Body of pancreas (tissue), 4 donors: ENCODE measurements at regions not wholly inside any gene's neighbourhood (a gene's known extent, or its start where the extent isn't known, plus 50 kb on each side); places are given as distances from the start of the nearest gene placed in this dataset.

Source experiments
- ATAC-seq: fragments of 150-250 bp; one replicate; pipeline ENCODE4 v1.9.1; 2016
- DNase-seq, 4 donors: peaks; one replicate each; pipeline ENCODE4 v3.0.0-alpha.2; 2019
- H3K27ac ChIP-seq, 4 donors: fragments of 200-600 bp; sonication (generic); 1 replicate in 3 of 4; 2 replicates in 1 of 4; pipeline versions ENCODE4 v1.5.1 to v1.6.1; 2016 to 2019; ENCODE audit warnings: mild to moderate bottlenecking in 1 of 4, mixed read lengths in 1 of 4, moderate library complexity in 1 of 4
- H3K27me3 ChIP-seq, 2 donors: fragments of 200-600 bp; sonication (generic); one replicate each; pipeline ENCODE4 v1.6.0; 2016; ENCODE audit warnings: mild to moderate bottlenecking in 1 of 2
- H3K36me3 ChIP-seq, 2 donors: fragments of 200-600 bp; sonication (generic); replicated peaks in 1 of 2; 2 replicates each; pipeline ENCODE4 v1.5.1; 2016; ENCODE audit warnings: low read depth in 2 of 2; ENCODE audit not compliant: insufficient read depth in 1 of 2
- H3K4me1 ChIP-seq: fragments of 200-600 bp; sonication (generic); one replicate; pipeline ENCODE4 v1.6.0; 2016
- H3K4me3 ChIP-seq, 2 donors: fragments of 200-600 bp; sonication (generic); 1 replicate in 1 of 2; 2 replicates in 1 of 2; pipeline ENCODE4 v1.5.1; 2016 to 2019
- H3K9me3 ChIP-seq, 3 donors: fragments of 200-600 bp; sonication (generic); 1 replicate in 2 of 3; 2 replicates in 1 of 3; pipeline ENCODE4 v1.5.1; 2016
- POLR2A ChIP-seq, 3 donors: fragments of 450-650 bp; IDR thresholded peaks; one replicate each; pipeline ENCODE4 v1.6.1; 2016; ENCODE audit warnings: antibody characterized with exemption in 3 of 3, mild to moderate bottlenecking in 2 of 3
- WGBS, 2 donors: methylation state at CpG; one replicate each; pipeline ENCODE4 v1.1.5; 2017; 5-methylcytosine and 5-hydroxymethylcytosine counted together
- intact Hi-C: fragments of 100-400 bp; cut with DNase I; formaldehyde crosslinking; loops from one replicate; pipeline ENCODE4 v1.15.1; 2023
- TF ChIP-seq, protein P1 (sequence below), 7 experiments: fragments of 450-650 bp in 4 of 7; fragments of 200-600 bp in 3 of 7; sonication (generic) in 3 of 7; IDR thresholded peaks; one replicate each; pipeline ENCODE4 v1.5.1; 2016 to 2019; ENCODE audit warnings: antibody characterized with exemption in 7 of 7

DNA sequence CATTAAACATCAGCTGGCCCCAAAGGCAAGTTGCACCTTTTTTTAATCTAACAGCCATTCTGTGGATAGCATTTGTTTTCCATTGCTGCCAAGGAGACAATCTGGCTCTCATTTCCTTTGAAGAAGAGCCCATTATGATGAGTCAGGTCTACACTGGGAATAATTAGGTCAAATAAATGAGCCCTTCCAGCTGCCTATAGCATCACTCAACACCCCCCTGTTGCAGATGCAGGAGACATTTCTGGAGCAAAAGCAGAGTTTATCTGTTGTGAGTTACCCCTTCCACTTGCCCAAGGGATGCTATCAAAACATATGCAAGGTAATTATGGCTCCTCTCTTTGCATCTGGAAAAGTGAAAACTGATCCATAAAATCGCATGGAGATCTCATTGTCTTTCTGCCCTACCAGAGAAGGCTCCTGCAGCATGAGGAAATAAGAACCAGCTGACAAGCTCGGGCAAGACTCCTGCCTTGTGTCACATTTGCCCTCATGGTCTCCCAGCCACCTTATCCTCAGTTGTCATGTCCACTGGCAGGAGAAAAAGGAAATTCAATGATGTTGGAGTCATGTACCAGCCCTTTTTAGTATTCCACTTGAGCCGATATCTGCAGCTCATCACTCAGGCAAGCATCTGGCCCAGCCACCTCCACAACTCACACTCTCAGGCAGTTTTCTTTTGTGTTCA lies 135.9 kb downstream of the SLC30A10 start:
- DNase-seq (no peak), ATAC-seq (no peak)
- intact Hi-C loops = no loop called here
- Histone ChIP-seq H3K4me1 (no peaks in the 10 kb centered on the region), H3K27ac (no peak overlapping the region), H3K9me3 (peaks cover 0 to 5% (median 0%) of the 10 kb centered on the region in 3 donors), H3K36me3 (no peaks in the 10 kb centered on the region), H3K27me3 (no peaks in the 10 kb centered on the region), H3K4me3 (no peak overlapping the region)
- 55 to 57% methylated on average over 3 of the region's 3 CpGs for WGBS, 2 donors
- TF ChIP-seq, protein P1, sequence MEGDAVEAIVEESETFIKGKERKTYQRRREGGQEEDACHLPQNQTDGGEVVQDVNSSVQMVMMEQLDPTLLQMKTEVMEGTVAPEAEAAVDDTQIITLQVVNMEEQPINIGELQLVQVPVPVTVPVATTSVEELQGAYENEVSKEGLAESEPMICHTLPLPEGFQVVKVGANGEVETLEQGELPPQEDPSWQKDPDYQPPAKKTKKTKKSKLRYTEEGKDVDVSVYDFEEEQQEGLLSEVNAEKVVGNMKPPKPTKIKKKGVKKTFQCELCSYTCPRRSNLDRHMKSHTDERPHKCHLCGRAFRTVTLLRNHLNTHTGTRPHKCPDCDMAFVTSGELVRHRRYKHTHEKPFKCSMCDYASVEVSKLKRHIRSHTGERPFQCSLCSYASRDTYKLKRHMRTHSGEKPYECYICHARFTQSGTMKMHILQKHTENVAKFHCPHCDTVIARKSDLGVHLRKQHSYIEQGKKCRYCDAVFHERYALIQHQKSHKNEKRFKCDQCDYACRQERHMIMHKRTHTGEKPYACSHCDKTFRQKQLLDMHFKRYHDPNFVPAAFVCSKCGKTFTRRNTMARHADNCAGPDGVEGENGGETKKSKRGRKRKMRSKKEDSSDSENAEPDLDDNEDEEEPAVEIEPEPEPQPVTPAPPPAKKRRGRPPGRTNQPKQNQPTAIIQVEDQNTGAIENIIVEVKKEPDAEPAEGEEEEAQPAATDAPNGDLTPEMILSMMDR (IDR thresholded peaks at IDR 0.05) = no peak
- TF ChIP-seq POLR2A (IDR thresholded peaks at IDR 0.05) = no peak

DNA sequence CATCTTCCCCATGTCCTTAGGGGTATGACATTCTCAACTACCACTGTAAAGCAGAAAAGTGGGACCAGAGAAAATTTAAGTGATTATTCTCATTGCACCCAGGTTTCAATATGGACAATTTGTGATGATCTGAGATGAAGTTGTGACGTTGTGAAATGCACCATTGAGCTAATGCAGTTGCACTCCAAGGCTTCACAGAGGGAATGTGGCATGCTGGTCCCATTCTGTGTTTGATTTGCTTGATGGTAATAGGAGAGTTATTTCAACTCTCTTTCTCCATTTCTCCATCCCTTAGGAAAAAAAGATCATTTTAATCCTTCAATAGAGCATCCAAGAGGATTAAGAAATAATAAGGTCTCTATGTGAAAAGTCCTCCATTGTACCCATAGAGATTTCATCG lies 136.6 kb downstream of the SLC30A10 start:
- no peaks in the 10 kb centered on the region for H3K4me1 ChIP-seq
- TF ChIP-seq, protein P1 (IDR thresholded peaks at IDR 0.05) = no peak
- no peak for TF ChIP-seq POLR2A (IDR thresholded peaks at IDR 0.05)
- H3K9me3 ChIP-seq = peaks cover 0 to 5% (median 0%) of the 10 kb centered on the region in 3 donors
- H3K36me3 ChIP-seq = no peaks in the 10 kb centered on the region
- H3K4me3 ChIP-seq = no peak overlapping the region
- 59 to 73% methylated on average over 2 of the region's 2 CpGs for WGBS, 2 donors
- ATAC-seq (no peak), DNase-seq (no peak)
- intact Hi-C loops = no loop called here
- no peaks in the 10 kb centered on the region for H3K27me3 ChIP-seq
- no peak overlapping the region for H3K27ac ChIP-seq

DNA sequence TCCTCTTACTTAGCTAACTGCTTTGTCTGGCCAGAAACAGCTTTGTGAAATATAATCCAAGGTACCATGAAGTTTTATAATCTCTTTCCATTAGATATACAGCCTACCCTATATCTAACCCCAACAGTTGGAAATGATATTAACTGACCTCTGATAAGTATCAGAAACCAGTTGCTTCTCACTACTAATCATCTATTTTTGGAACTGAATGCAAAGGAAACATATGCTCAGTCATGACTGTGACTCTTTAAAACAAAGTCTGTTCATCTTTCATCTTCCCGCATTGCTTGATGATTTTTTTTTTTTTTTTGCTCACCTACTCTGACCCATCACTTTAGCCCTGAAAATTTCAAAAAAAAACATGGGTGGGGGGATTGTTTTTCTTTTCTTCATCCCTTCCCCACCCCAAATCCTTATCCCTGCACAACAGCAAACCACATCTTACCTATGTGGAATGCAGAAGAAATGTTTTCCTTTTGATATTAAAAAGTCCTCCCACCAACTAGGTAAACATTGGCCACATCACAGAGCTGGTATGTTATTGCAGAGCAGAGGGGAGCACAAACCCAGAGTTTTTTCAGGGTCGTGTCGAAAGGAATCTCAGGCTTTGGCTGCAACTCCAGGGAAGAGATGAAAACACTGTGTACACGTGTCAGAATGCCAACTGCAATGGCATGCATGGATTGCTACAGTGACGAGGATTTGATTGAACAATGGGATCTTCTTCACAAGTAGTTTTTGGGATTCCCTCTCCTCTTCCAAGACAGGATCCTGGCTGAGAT lies 137.3 kb downstream of the SLC30A10 start:
- intact Hi-C loops = no loop called here
- H3K4me3 ChIP-seq = no peak overlapping the region
- no peak for DNase-seq
- no peaks in the 10 kb centered on the region for H3K4me1 ChIP-seq
- no peak overlapping the region for H3K27ac ChIP-seq
- no peaks in the 10 kb centered on the region for H3K36me3 ChIP-seq
- no peaks in the 10 kb centered on the region for H3K27me3 ChIP-seq
- H3K9me3 ChIP-seq = peaks cover 0 to 5% (median 0%) of the 10 kb centered on the region in 3 donors
- 23 to 24% methylated on average over 5 of the region's 5 CpGs for WGBS, 2 donors
- no peak for ATAC-seq
- TF ChIP-seq, protein P1 (IDR thresholded peaks at IDR 0.05) = no peak
- no peak for TF ChIP-seq POLR2A (IDR thresholded peaks at IDR 0.05)

DNA sequence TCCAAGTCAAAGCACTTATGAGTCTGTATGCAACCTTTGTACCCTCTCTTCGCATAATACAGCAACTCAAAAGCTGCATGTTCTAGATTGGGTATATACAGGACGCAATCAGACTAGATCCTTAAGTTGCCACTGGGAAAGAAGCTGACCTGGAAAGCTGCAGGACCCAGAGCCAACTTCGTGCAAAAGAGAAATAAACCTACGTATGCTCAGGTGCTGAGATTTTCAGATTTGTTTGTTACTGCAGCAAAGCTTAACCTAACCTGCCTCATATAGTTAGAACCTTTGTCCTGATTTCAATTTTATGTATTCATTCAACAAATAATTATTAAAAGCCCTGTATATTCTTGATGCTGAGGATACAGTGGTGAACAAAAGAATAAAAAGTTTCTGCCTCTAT lies 139.7 kb downstream of the SLC30A10 start:
- no peak for ATAC-seq
- Histone ChIP-seq H3K9me3 (peaks cover 0 to 5% (median 0%) of the 10 kb centered on the region in 3 donors), H3K36me3 (no peaks in the 10 kb centered on the region), H3K4me1 (no peaks in the 10 kb centered on the region), H3K27ac (no peak overlapping the region), H3K27me3 (no peaks in the 10 kb centered on the region), H3K4me3 (no peak overlapping the region)
- 57 to 63% methylated on average over 4 of the region's 4 CpGs for WGBS, 2 donors
- no peak for DNase-seq
- no peak for TF ChIP-seq POLR2A (IDR thresholded peaks at IDR 0.05)
- intact Hi-C loops = no loop called here

DNA sequence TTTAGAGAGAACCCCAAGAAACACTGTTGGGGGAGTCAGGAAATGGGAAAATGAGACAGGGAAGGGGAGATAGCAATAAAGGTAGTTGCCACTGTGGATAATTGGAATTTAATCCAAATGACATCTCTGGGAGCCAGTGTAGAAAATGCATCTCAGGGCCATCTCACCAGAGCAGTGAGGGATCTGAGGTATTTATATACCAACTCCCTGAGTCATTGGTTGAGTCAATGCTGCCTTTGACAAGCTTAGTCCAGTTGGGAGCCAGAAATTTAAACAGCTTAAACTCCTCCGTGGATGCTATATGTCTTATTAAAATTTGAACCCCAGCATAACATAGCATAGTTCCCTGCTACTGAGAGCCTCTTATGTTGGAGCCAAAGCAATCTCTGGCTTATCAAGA lies 140.3 kb downstream of the SLC30A10 start:
- WGBS, 2 donors = 73 to 78% methylated on average over 1 of the region's 1 CpG

More for the DNA sequence above, 140.3 kb downstream of the SLC30A10 start:
- no peaks in the 10 kb centered on the region for H3K36me3 ChIP-seq
- intact Hi-C loops = no loop called here
- no peak overlapping the region for H3K4me3 ChIP-seq
- no peaks in the 10 kb centered on the region for H3K27me3 ChIP-seq
- no peaks in the 10 kb centered on the region for H3K4me1 ChIP-seq
- no peak overlapping the region for H3K27ac ChIP-seq
- TF ChIP-seq, protein P1 (IDR thresholded peaks at IDR 0.05) = no peak
- no peak for TF ChIP-seq POLR2A (IDR thresholded peaks at IDR 0.05)
- peaks cover 0 to 5% (median 0%) of the 10 kb centered on the region in 3 donors for H3K9me3 ChIP-seq
- no peak for DNase-seq
- no peak for ATAC-seq
